CD4-positive, alpha-beta T cell (primary cell): ENCODE measurements at regions not wholly inside any gene's neighbourhood (a gene's known extent, or its start where the extent isn't known, plus 50 kb on each side); places are given as distances from the start of the nearest gene placed in this dataset.

ENCODE experiments used
- ATAC-seq: fragments of 200-7000 bp; cut with Tn5 transposase; one replicate; pipeline ENCODE4 v1.10.0; 2022; ENCODE audit warnings: mild to moderate bottlenecking; ENCODE audit not compliant: poor library complexity
- CTCF ChIA-PET: fragments of 350-600 bp; sonication (Branson Sonifier 250); formaldehyde crosslinking; loops from one replicate; lab custom pipeline; 2021; ENCODE audit warnings: antibody characterized with exemption, inconsistent platforms; lab: Charles Lee
- POLR2A ChIA-PET: fragments of 350-600 bp; sonication (Branson Sonifier 250); formaldehyde crosslinking; loops from one replicate; lab custom pipeline; 2021; ENCODE audit warnings: antibody characterized with exemption, inconsistent platforms; lab: Charles Lee
- DNase-seq, 14 experiments: peaks; one replicate each; pipeline ENCODE4 v3.0.0-alpha.2; 2013 to 2020; ENCODE audit warnings: mixed read lengths in 2 of 14
- H3K27ac ChIP-seq, 2 donors: one replicate each; pipeline versions ENCODE4 v1.5.1 to v1.7.0; 2013; ENCODE audit warnings: low read length in 2 of 2, low read depth in 1 of 2, mild to moderate bottlenecking in 1 of 2
- H3K27me3 ChIP-seq, 2 experiments: 1 replicate in 1 of 2; 2 replicates in 1 of 2; pipeline versions ENCODE4 v1.6.1 to v1.7.0; 2013; ENCODE audit warnings: low read length in 2 of 2, control low read depth in 1 of 2, mild to moderate bottlenecking in 1 of 2, moderate library complexity in 1 of 2; ENCODE audit not compliant: insufficient read depth in 2 of 2, control insufficient read depth in 1 of 2
- H3K36me3 ChIP-seq: one replicate; pipeline ENCODE4 v1.6.1; 2013; ENCODE audit warnings: low read length, control low read depth; ENCODE audit not compliant: insufficient read depth
- H3K4me1 ChIP-seq: one replicate; pipeline ENCODE4 v1.6.1; 2013; ENCODE audit warnings: low read length, control low read depth; ENCODE audit not compliant: insufficient read depth
- H3K4me3 ChIP-seq: one replicate; pipeline ENCODE4 v1.5.1; 2013; ENCODE audit warnings: mild to moderate bottlenecking, low read length, moderate library complexity
- H3K9me3 ChIP-seq, 2 experiments: 1 replicate in 1 of 2; 2 replicates in 1 of 2; pipeline versions ENCODE4 v1.6.1 to v1.7.0; 2013; ENCODE audit warnings: low read length in 2 of 2, mild to moderate bottlenecking in 2 of 2, control low read depth in 1 of 2, moderate library complexity in 1 of 2; ENCODE audit not compliant: control insufficient read depth in 1 of 2, insufficient read depth in 1 of 2
- H3K27ac Mint-ChIP-seq: one replicate; pipeline ENCODE4 v1.8.0; 2020; ENCODE audit warnings: mixed read lengths
- H3K27me3 Mint-ChIP-seq: one replicate; pipeline ENCODE4 v1.8.0; 2021; ENCODE audit warnings: mixed read lengths
- H3K36me3 Mint-ChIP-seq: one replicate; pipeline ENCODE4 v1.8.0; 2021; ENCODE audit warnings: low read depth, mixed read lengths
- H3K4me1 Mint-ChIP-seq: one replicate; pipeline ENCODE4 v1.8.0; 2021; ENCODE audit warnings: low read depth, mixed read lengths
- H3K4me3 Mint-ChIP-seq: one replicate; pipeline ENCODE4 v1.8.0; 2020; ENCODE audit warnings: mild to moderate bottlenecking, mixed read lengths
- H3K9me3 Mint-ChIP-seq: one replicate; pipeline ENCODE4 v1.8.0; 2020; ENCODE audit warnings: mixed read lengths
- CTCF ChIP-seq: fragments of 200-600 bp; IDR thresholded peaks from one replicate; pipeline ENCODE4 v1.8.0; 2022; ENCODE audit warnings: antibody characterized with exemption, mild to moderate bottlenecking
- intact Hi-C, 2 experiments: fragments of 100-400 bp; cut with DNase I in 1 of 2; cut with micrococcal nuclease in 1 of 2; formaldehyde crosslinking; loops; one replicate each; pipeline versions ENCODE4 v1.15.1 to v1.9.0; 2023 to 2025; cut with DNase I, micrococcal nuclease

- Mint-ChIP-seq H3K4me3 (no peak overlapping the region), H3K27ac (no peak overlapping the region), H3K9me3 (peaks cover 9% of the 10 kb centered on the region), H3K4me1 (no peaks in the 10 kb centered on the region), H3K27me3 (peaks cover 29% of the 10 kb centered on the region), H3K36me3 (no peaks in the 10 kb centered on the region)
- Histone ChIP-seq H3K36me3 (no peaks in the 10 kb centered on the region), H3K27me3 (no peaks in the 10 kb centered on the region), H3K4me1 (no peaks in the 10 kb centered on the region), H3K9me3 (no peaks in the 10 kb centered on the region), H3K4me3 (no peak overlapping the region), H3K27ac (no peak overlapping the region)
- intact Hi-C loops = no loop called here
- no peak for TF ChIP-seq CTCF
- DNase-seq (no peak), ATAC-seq (no peak)
- ChIA-PET POLR2A (no interaction called here), CTCF (no interaction called here)
These were observed 399.5 kb downstream of the RPS24 start for GRCh38 chr10:78433076-78433595.

- no peak overlapping the region for H3K27ac Mint-ChIP-seq
- ATAC-seq = no peak
- H3K36me3 Mint-ChIP-seq = no peaks in the 10 kb centered on the region
These were observed 400.3 kb downstream of the RPS24 start for GRCh38 chr10:78433766-78434535.

GRCh38 chr10:78434886-78435285 lies 401.2 kb downstream of the RPS24 start:
- H3K27ac Mint-ChIP-seq = no peak overlapping the region
- ChIA-PET POLR2A (no interaction called here), CTCF (no interaction called here)
- H3K4me1 ChIP-seq = no peaks in the 10 kb centered on the region
- H3K9me3 Mint-ChIP-seq = no peaks in the 10 kb centered on the region
- H3K36me3 Mint-ChIP-seq = no peaks in the 10 kb centered on the region
- H3K27me3 ChIP-seq = no peaks in the 10 kb centered on the region
- no peak for DNase-seq
- TF ChIP-seq CTCF = no peak
- no peaks in the 10 kb centered on the region for H3K4me1 Mint-ChIP-seq
- intact Hi-C loops = no loop called here
- no peaks in the 10 kb centered on the region for H3K36me3 ChIP-seq
- H3K4me3 ChIP-seq = no peak overlapping the region
- H3K4me3 Mint-ChIP-seq = no peak overlapping the region
- H3K27ac ChIP-seq = no peak overlapping the region
- no peaks in the 10 kb centered on the region for H3K9me3 ChIP-seq
- ATAC-seq = no peak
- peaks cover 22% of the 10 kb centered on the region for H3K27me3 Mint-ChIP-seq

More at GRCh38 chr10:78433766-78434535, 400.3 kb downstream of the RPS24 start:
- no peak for DNase-seq
- POLR2A ChIA-PET = no interaction called here
- H3K4me3 Mint-ChIP-seq = no peak overlapping the region
- no peak for TF ChIP-seq CTCF
- H3K36me3 ChIP-seq = no peaks in the 10 kb centered on the region
- intact Hi-C loops = no loop called here
- H3K4me1 Mint-ChIP-seq = no peaks in the 10 kb centered on the region
- no peak overlapping the region for H3K27ac ChIP-seq
- H3K9me3 ChIP-seq = no peaks in the 10 kb centered on the region
- H3K4me3 ChIP-seq = no peak overlapping the region
- CTCF ChIA-PET = no interaction called here
- H3K27me3 Mint-ChIP-seq = peaks cover 29% of the 10 kb centered on the region
- peaks cover 5% of the 10 kb centered on the region for H3K9me3 Mint-ChIP-seq
- H3K27me3 ChIP-seq = no peaks in the 10 kb centered on the region
- no peaks in the 10 kb centered on the region for H3K4me1 ChIP-seq
